ENCODE measurements at regions not wholly inside any gene's neighbourhood (a gene's known extent, or its start where the extent isn't known, plus 50 kb on each side); places are given as distances from the start of the nearest gene placed in this dataset.

- no peak for TF ChIP-seq CTCF (IDR thresholded peaks at IDR 0.05)
- no peak for TF ChIP-seq POLR2A (IDR thresholded peaks at IDR 0.05)
Observed at GRCh38 chr6:95496769-95497426, 80.4 kb upstream of the MANEA start.

Data from thyroid gland (tissue), 4 donors.